MM.1S (cell line): ENCODE measurements at regions not wholly inside any gene's neighbourhood (a gene's known extent, or its start where the extent isn't known, plus 50 kb on each side); places are given as distances from the start of the nearest gene placed in this dataset.

Experiments
- CTCF ChIP-seq: fragments of 300-600 bp; sonication (generic); IDR thresholded peaks from 2 replicates; pipeline ENCODE4 v1.5.1; 2016; ENCODE audit warnings: antibody characterized with exemption, low read length, mixed read lengths
- EZH2 ChIP-seq: fragments of 300-600 bp; sonication (generic); optimal IDR thresholded peaks from 2 replicates; pipeline ENCODE3; 2017; ENCODE audit warnings: low read depth, mild to moderate bottlenecking, antibody characterized with exemption, low read length, mixed read lengths
- EZH2phosphoT487 ChIP-seq: fragments of 300-600 bp; sonication (generic); IDR thresholded peaks from 2 replicates; pipeline ENCODE4 v1.6.1; 2018; ENCODE audit warnings: antibody characterized with exemption, low read length

GRCh38 chr4:166315721-166316467, 442.9 kb downstream of the TLL1 start:
- TF ChIP-seq CTCF (no peak), EZH2phosphoT487 (no peak), EZH2 (no peak)
